Stimulated activated CD8-positive, alpha-beta memory T cell treated with anti-CD3 and anti-CD28 coated beads, Interleukin-2, amount 100 ng/mL, for 48 hours (primary cell): ENCODE measurements at regions not wholly inside any gene's neighbourhood (a gene's known extent, or its start where the extent isn't known, plus 50 kb on each side); places are given as distances from the start of the nearest gene placed in this dataset.

Experiments
- DNase-seq, 2 donors: peaks; one replicate each; pipeline ENCODE4 v3.0.0-alpha.2; 2020; ENCODE audit warnings: low read depth in 2 of 2

- DNase-seq, result no peak
These were observed 51.0 kb upstream of the RGS8 start for GRCh38 chr1:182735343-182735742.

- peak in 1 of 2 donors; percentile 5 for DNase-seq
These were observed 50.0 kb upstream of the NPL start for GRCh38 chr1:182739545-182739944.
